ENCODE measurements at regions not wholly inside any gene's neighbourhood (a gene's known extent, or its start where the extent isn't known, plus 50 kb on each side); places are given as distances from the start of the nearest gene placed in this dataset.

DNA sequence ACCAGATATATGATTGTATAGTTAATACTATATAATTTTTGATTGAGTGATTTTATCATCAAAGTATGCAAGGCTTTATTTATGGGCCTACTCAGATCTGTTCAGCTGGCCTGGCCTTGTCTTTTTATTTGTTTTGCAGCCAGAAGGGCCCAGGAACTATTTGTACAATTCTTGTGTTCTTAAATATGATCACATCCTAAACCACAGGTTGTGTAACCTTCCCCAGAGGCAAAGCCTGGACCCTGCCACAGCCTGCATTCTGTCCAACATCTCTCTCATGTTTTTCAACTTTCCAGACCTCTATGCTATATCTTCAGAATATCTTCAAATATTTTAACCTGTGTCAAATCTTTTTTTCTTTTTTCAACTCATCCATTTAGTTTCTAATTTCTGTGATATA, 410.4 kb upstream of the MON1B start:
- TF ChIP-seq, protein P1, sequence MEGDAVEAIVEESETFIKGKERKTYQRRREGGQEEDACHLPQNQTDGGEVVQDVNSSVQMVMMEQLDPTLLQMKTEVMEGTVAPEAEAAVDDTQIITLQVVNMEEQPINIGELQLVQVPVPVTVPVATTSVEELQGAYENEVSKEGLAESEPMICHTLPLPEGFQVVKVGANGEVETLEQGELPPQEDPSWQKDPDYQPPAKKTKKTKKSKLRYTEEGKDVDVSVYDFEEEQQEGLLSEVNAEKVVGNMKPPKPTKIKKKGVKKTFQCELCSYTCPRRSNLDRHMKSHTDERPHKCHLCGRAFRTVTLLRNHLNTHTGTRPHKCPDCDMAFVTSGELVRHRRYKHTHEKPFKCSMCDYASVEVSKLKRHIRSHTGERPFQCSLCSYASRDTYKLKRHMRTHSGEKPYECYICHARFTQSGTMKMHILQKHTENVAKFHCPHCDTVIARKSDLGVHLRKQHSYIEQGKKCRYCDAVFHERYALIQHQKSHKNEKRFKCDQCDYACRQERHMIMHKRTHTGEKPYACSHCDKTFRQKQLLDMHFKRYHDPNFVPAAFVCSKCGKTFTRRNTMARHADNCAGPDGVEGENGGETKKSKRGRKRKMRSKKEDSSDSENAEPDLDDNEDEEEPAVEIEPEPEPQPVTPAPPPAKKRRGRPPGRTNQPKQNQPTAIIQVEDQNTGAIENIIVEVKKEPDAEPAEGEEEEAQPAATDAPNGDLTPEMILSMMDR (IDR thresholded peaks at IDR 0.05; ENCODE audit: insufficient read depth, low read depth, low read length): no peak
- TF ChIP-seq EZH2 (IDR thresholded peaks at IDR 0.05; ENCODE audit: insufficient read depth, low read length): no peak

Measured in astrocyte (in vitro differentiated cells and primary cell).